Endothelial cell of umbilical vein (primary cell): ENCODE measurements at regions not wholly inside any gene's neighbourhood (a gene's known extent, or its start where the extent isn't known, plus 50 kb on each side); places are given as distances from the start of the nearest gene placed in this dataset.

Experiments
- BruUV-seq: library from RNA; stranded (reverse); fragments of 400-500 nt; replicated peaks from 2 replicates; lab custom pipeline; 2021; lab: Mats Ljungman, UMichigan
- CTCF ChIA-PET: fragments of 300-600, 350-600 bp; sonication (Branson Sonifier 250); formaldehyde crosslinking; loops from one replicate; lab custom pipeline; 2021; ENCODE audit warnings: antibody characterized with exemption, inconsistent platforms; lab: Charles Lee
- POLR2A ChIA-PET: fragments of 300-600, 350-600 bp; sonication (Branson Sonifier 250); formaldehyde crosslinking; loops from one replicate; lab custom pipeline; 2021; ENCODE audit warnings: antibody characterized with exemption, inconsistent platforms; lab: Charles Lee
- DNase-seq: peaks from one replicate; pipeline ENCODE4 v3.0.0-alpha.2; 2011; ENCODE audit warnings: low read depth, low spot score
- FAIRE-seq: peaks from 2 replicates; lab custom pipeline; 2011; peaks lifted over from hg19 to GRCh38; lab: Jason Lieb, UNC
- H2AFZ ChIP-seq: 2 replicates; pipeline ENCODE4 v1.6.0; 2012; ENCODE audit warnings: low read depth, low read length, control low read depth, inconsistent platforms
- H3K27ac ChIP-seq: 2 replicates; pipeline ENCODE4 v1.5.1; 2011; ENCODE audit warnings: low read depth, mild to moderate bottlenecking, control low read depth, low read length, moderate library complexity; ENCODE audit not compliant: insufficient read depth
- H3K27me3 ChIP-seq, 2 experiments: 2 replicates each; pipeline versions ENCODE4 v1.6.0 to v1.6.1; 2011; ENCODE audit warnings: low read length in 2 of 2, mixed read lengths in 1 of 2; ENCODE audit not compliant: control insufficient read depth in 2 of 2, insufficient read depth in 2 of 2
- H3K36me3 ChIP-seq, 2 experiments: 2 replicates in 1 of 2; 3 replicates in 1 of 2; pipeline ENCODE4 v1.5.1; 2011; ENCODE audit warnings: low read length in 2 of 2, mild to moderate bottlenecking in 1 of 2, moderate library complexity in 1 of 2; ENCODE audit not compliant: control insufficient read depth in 2 of 2, insufficient read depth in 2 of 2; ENCODE audit errors: extremely low read depth in 1 of 2
- H3K4me1 ChIP-seq: 3 replicates; pipeline ENCODE4 v1.5.1; 2011; ENCODE audit warnings: mild to moderate bottlenecking, low read length; ENCODE audit not compliant: control insufficient read depth, insufficient read depth; ENCODE audit errors: extremely low read depth
- H3K4me2 ChIP-seq: 2 replicates; pipeline ENCODE4 v1.6.1; 2011; ENCODE audit warnings: low read length, control low read depth, mixed read lengths; ENCODE audit not compliant: insufficient read depth
- H3K4me3 ChIP-seq, 3 experiments: fragments of 200-600 bp in 1 of 3; sonication (generic), shearing (Covaris generic) in 1 of 3; replicated peaks in 1 of 3; 2 replicates each; pipeline ENCODE4 v1.5.1; 2011 to 2016; ENCODE audit warnings: control low read depth in 3 of 3, low read length in 3 of 3, mild to moderate bottlenecking in 2 of 3, inconsistent platforms in 1 of 3, low read depth in 1 of 3, moderate library complexity in 1 of 3; ENCODE audit not compliant: insufficient read depth in 1 of 3
- H3K79me2 ChIP-seq: 2 replicates; pipeline ENCODE4 v1.6.0; 2012; ENCODE audit warnings: low read length, inconsistent platforms; ENCODE audit not compliant: control insufficient read depth, insufficient read depth
- H3K9ac ChIP-seq: replicated peaks from 2 replicates; pipeline ENCODE3; 2011; ENCODE audit warnings: low read length, control low read depth; ENCODE audit not compliant: insufficient read depth; ENCODE audit errors: extremely low read depth
- H3K9me1 ChIP-seq: replicated peaks from 3 replicates; pipeline ENCODE4 v1.6.0; 2011; ENCODE audit warnings: mild to moderate bottlenecking, low read length; ENCODE audit not compliant: control insufficient read depth, insufficient read depth; ENCODE audit errors: extremely low read depth
- H3K9me3 ChIP-seq: replicated peaks from 2 replicates; pipeline ENCODE4 v1.5.1; 2012; ENCODE audit warnings: low read length, inconsistent platforms; ENCODE audit not compliant: control insufficient read depth, insufficient read depth
- H4K20me1 ChIP-seq: replicated peaks from 2 replicates; pipeline ENCODE3; 2011; ENCODE audit warnings: mild to moderate bottlenecking, low read length; ENCODE audit not compliant: control insufficient read depth, insufficient read depth; ENCODE audit errors: extremely low read depth
- EZH2 ChIP-seq: IDR thresholded peaks from 2 replicates; pipeline ENCODE4 v1.6.1; 2012; ENCODE audit warnings: borderline replicate concordance, low read depth, mild to moderate bottlenecking, moderate library complexity, low read length, inconsistent platforms; ENCODE audit not compliant: severe bottlenecking
- FOS ChIP-seq: IDR thresholded peaks from 2 replicates; pipeline ENCODE4 v1.6.1; 2011; ENCODE audit warnings: mild to moderate bottlenecking, low read length, moderate library complexity, borderline replicate concordance; ENCODE audit not compliant: insufficient read depth
- GATA2 ChIP-seq: IDR thresholded peaks from 2 replicates; pipeline ENCODE4 v1.7.0; 2011; ENCODE audit warnings: low read depth, mild to moderate bottlenecking, moderate library complexity, mixed read lengths, low read length; ENCODE audit not compliant: insufficient read length, insufficient read depth
- JUN ChIP-seq: IDR thresholded peaks from 2 replicates; pipeline ENCODE4 v1.6.1; 2011; ENCODE audit warnings: borderline replicate concordance, low read depth; ENCODE audit not compliant: insufficient read length, insufficient read depth
- MYC ChIP-seq: IDR thresholded peaks from one replicate; pipeline ENCODE4 v1.6.1; 2011; ENCODE audit warnings: mild to moderate bottlenecking, low read depth, low read length
- POLR2A ChIP-seq: IDR thresholded peaks from 2 replicates; pipeline ENCODE4 v1.6.1; 2012; ENCODE audit warnings: low read depth, mild to moderate bottlenecking, control low read depth, low read length
- POLR2AphosphoS5 ChIP-seq: IDR thresholded peaks from 2 replicates; pipeline ENCODE4 v1.6.1; 2012; ENCODE audit warnings: low read depth, mild to moderate bottlenecking, control low read depth, low read length, moderate library complexity; ENCODE audit not compliant: insufficient read depth
- dilution Hi-C: fragments of 300-500 bp; cut with MboI; formaldehyde crosslinking; loops from one replicate; pipeline ENCODE4 v1.15.0; 2019; ENCODE audit warnings: low sequenced_read_pairs; ENCODE audit not compliant: extremely low pct_ligation_motif_present
- intact Hi-C: fragments of 100-400 bp; cut with micrococcal nuclease; formaldehyde crosslinking; loops from one replicate; pipeline ENCODE4 v1.10.0; 2022
- TF ChIP-seq, protein P1 (sequence below), 2 donors: IDR thresholded peaks; 1 replicate in 1 of 2; 2 replicates in 1 of 2; pipeline ENCODE4 v1.5.1; 2011; ENCODE audit warnings: low read length in 2 of 2, mild to moderate bottlenecking in 2 of 2, moderate library complexity in 2 of 2, control low read depth in 1 of 2, inconsistent platforms in 1 of 2, low read depth in 1 of 2; ENCODE audit not compliant: insufficient read depth in 1 of 2; ENCODE audit errors: extremely low read depth in 1 of 2
- TF ChIP-seq, protein P2 (sequence below): IDR thresholded peaks from 2 replicates; pipeline ENCODE4 v1.6.1; 2011; ENCODE audit not compliant: insufficient read depth, insufficient read length

DNA sequence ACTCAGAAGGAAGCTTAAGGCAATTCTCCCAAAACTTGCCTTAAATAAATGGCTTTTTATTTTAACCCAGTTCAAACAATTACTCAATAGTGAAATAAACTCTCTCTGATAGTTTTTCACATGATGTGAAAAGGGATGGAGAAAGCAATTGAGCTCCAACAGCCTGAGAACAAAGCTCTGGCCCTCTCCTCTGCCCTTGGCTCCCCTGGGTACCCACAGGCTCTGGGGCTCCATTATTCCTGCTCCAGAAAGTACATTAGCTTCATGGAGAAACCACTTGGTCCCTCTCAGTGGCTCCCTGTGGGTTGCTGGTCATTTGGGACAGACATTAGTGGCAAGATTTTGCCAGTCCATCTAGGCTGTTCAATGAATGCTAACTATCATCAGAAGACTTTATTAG, 242.8 kb downstream of the ATP23 start:
- H3K4me2 ChIP-seq = no peak overlapping the region
- no peaks in the 10 kb centered on the region for H3K9me1 ChIP-seq
- no peaks in the 10 kb centered on the region for H4K20me1 ChIP-seq
- H3K4me1 ChIP-seq = no peaks in the 10 kb centered on the region
- TF ChIP-seq MYC (no peak), FOS (no peak), POLR2AphosphoS5 (no peak), POLR2A (no peak), EZH2 (no peak), GATA2 (no peak), JUN (no peak)
- TF ChIP-seq, protein P1, sequence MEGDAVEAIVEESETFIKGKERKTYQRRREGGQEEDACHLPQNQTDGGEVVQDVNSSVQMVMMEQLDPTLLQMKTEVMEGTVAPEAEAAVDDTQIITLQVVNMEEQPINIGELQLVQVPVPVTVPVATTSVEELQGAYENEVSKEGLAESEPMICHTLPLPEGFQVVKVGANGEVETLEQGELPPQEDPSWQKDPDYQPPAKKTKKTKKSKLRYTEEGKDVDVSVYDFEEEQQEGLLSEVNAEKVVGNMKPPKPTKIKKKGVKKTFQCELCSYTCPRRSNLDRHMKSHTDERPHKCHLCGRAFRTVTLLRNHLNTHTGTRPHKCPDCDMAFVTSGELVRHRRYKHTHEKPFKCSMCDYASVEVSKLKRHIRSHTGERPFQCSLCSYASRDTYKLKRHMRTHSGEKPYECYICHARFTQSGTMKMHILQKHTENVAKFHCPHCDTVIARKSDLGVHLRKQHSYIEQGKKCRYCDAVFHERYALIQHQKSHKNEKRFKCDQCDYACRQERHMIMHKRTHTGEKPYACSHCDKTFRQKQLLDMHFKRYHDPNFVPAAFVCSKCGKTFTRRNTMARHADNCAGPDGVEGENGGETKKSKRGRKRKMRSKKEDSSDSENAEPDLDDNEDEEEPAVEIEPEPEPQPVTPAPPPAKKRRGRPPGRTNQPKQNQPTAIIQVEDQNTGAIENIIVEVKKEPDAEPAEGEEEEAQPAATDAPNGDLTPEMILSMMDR (IDR thresholded peaks at IDR 0.05; ENCODE audit: extremely low read depth in 1 of 2, insufficient read depth in 1 of 2, low read depth in 1 of 2, low read length in 2 of 2) = no peak
- TF ChIP-seq, protein P2, sequence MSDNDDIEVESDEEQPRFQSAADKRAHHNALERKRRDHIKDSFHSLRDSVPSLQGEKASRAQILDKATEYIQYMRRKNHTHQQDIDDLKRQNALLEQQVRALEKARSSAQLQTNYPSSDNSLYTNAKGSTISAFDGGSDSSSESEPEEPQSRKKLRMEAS = no peak
- dilution Hi-C loops = no loop called here
- H2AFZ ChIP-seq = no peak overlapping the region
- intact Hi-C loops = no loop called here
- ChIA-PET CTCF (interaction anchor here (1.2 to 1.4 kb wide), 2 partner anchors 9 to 259 kb away, joined by 4 to 7 read pairs; no protein-coding TSS in a partner anchor), POLR2A (no interaction called here)
- H3K27ac ChIP-seq = no peak overlapping the region
- no peak overlapping the region for H3K9ac ChIP-seq
- H3K27me3 ChIP-seq = peaks cover 0 to 2% of the 10 kb centered on the region in 2 experiments
- no peaks in the 10 kb centered on the region for H3K36me3 ChIP-seq
- BruUV-seq = no TSS peak
- FAIRE-seq = no peak
- no peaks in the 10 kb centered on the region for H3K79me2 ChIP-seq
- H3K4me3 ChIP-seq = no peak overlapping the region
- H3K9me3 ChIP-seq = no peaks in the 10 kb centered on the region
- DNase-seq = no peak
